Germinal center (tissue), 1 donor: ENCODE measurements at regions not wholly inside any gene's neighbourhood (a gene's known extent, or its start where the extent isn't known, plus 50 kb on each side); places are given as distances from the start of the nearest gene placed in this dataset.

Source experiments
- DNase-seq: peaks from one replicate; pipeline ENCODE4 v3.0.0; 2012; ENCODE audit warnings: mixed read lengths, low spot score

- no peak for DNase-seq
Observed at GRCh38 chr2:155792666-155793065, 539.9 kb downstream of the NR4A2 start.

DNA sequence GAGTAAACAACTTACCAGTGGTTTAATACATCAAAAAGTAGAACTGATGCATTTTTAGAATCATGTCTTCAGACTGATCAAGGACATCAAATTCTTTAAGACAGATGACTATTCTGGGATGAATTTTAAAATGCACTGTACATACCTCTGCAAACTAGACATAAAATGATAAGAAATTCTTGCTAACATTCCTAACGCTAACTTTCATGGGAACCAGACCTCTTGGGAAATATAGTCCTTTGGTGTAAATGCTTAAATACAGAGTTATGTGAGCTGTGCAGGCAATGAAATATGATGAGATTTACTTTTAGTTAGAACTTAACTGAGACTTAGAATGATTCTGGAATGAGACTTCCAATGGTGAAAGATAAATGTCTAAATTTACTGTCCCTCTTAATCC, 562.0 kb downstream of the NR4A2 start:
- no peak for DNase-seq

GRCh38 chr2:155766342-155767115, 566.0 kb downstream of the NR4A2 start:
- no peak for DNase-seq

GRCh38 chr2:155755481-155755880, 577.0 kb downstream of the NR4A2 start:
- DNase-seq = no peak

GRCh38 chr2:155748131-155748530, 584.4 kb downstream of the NR4A2 start:
- no peak for DNase-seq

DNA sequence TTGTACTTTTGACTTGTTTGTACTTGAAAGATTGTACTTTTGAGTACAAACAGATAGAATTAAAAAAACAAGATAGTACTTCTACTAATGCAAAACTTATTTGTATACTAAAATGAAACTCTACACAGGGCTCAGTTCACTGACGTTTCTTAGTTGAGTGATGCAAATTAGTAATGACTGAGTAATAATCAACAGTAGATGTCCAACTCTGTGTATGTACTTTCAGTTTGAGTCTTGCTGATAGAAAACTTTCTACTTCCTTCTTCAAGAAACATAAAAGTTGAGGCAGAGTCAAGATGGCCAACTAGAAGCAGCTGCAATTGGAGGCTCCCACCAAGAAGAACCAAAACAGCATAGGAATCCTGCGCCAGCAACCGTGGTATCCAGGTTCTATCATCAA, 585.0 kb downstream of the NR4A2 start:
- DNase-seq = no peak

DNA sequence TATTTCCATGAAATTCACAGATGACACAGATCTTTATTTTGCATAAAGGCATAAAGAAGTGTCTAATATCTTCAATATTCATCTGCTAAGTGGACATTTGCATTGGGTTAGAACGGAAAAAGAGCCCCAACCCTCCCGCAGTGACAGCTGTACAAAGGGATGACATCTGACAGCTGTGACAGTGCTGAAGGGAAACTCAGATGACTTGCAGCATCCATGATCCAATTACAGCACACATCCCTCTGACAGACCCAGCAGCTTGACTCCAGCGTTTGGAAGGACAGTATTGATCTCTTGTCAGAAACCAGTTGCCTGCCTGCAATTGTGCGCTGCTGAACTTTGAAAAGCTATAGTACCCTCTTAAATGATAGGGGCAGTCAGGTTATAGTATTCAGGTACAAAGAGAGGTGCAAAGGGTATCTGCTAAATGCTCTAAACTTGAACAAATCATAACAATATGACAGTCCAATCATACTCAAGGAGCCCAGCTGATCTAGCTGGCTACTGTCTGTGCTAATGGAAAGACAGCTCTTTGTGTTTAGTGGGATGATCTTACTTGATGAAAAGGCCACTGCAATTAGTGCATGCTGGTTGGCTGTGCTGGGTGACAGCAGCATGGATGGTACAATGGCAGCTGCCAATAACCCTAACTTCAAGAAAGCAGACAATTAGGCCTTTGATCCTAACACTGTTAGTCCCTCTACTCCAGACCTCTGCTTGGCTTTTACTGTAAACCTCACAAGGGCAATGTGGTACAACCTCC, 599.2 kb downstream of the NR4A2 start:
- DNase-seq = no peak

DNA sequence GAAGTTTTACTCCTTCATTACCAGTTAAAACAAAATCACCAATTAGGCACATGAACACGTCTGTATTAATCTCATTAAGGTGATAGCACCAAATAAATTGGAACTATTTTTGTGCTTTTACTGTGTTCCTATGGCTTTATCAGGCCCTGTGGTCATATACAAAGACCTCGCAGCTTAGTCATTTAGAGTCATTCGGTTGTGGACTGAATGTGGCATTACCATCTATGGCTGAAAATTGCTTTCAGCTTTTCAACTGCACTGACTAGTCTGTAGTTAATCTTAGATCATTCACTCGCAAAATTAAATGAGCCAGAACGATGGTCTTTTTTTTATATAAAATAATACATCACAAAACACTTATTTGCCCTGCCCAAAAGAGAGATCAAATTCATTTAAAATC, 601.7 kb downstream of the NR4A2 start:
- no peak for DNase-seq

DNA sequence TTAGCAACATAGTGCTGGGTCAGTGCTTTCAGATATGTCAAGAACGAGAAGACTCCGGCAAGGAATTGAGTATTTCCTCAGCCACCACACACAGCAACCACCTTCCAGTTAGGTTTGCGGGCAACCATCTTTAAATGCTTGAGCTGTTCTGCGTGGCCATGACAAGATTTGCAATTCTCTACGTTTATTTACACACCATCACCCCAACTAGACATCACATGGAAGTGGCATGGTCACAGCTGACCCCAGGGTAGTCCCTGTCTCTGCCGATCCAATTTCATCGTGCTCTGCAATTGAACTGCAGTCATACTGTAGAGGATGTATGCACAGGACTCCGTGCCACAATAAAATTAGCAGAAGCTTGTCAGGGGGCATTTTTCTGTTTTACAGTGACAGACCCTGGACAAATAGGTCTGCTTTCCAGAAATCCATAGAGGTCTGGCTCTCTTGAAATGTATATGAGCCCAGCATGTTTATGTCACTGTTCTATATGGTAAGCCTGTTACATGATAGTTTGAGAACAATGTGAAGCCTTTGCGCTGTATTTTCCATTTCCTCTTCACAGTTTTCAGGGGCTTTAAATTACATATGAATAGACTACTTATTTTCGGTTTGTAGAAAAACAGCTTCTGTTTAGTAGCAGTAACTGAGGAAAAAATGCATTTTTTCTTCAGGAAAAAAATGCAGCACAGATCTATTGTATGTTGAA, 605.2 kb downstream of the NR4A2 start:
- no peak for DNase-seq

- DNase-seq = no peak
Observed at GRCh38 chr2:155722290-155722689, 610.2 kb downstream of the NR4A2 start.

- no peak for DNase-seq
Observed at GRCh38 chr2:155715705-155716104, 616.8 kb downstream of the NR4A2 start.

DNA sequence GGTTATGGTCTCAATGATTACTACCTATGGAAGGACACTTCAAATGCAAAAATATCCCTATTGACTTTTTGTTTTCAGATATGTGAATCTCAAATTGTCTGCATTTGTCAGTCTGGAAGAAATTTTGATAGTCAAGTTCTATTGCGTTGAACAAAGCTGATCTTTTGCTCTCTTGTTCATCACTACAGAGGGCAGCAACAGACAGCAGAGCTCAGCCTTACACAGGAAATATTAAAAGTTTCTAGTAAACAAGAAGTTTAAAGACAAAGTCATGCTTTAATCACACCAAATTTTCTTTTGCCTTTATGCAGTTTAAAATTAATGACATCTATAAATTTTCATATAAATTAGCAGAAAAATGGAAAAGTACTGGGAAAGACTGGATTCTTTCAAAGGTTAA, 617.5 kb downstream of the NR4A2 start:
- no peak for DNase-seq

DNA sequence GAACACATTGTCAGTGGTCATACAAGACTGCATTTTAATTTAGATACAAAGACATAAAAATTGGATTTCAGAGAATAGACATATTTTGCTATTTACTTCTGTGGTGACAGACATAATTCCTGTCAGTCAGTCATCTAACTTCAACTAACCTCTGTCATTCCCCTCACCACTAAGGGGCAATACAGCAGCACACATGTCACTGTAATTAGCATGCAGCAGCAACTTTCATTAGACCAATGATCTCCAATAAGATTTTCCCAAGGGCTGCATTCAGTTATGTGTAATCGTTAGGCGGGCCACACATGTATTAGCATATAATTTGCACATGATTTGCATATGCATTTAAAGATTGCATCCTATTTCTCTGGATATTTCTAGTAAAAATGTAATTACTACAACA, 624.5 kb downstream of the NR4A2 start:
- no peak for DNase-seq

GRCh38 chr2:155703917-155704316, 628.6 kb downstream of the NR4A2 start:
- DNase-seq = no peak

GRCh38 chr2:155703048-155703447, 629.5 kb downstream of the NR4A2 start:
- no peak for DNase-seq

DNA sequence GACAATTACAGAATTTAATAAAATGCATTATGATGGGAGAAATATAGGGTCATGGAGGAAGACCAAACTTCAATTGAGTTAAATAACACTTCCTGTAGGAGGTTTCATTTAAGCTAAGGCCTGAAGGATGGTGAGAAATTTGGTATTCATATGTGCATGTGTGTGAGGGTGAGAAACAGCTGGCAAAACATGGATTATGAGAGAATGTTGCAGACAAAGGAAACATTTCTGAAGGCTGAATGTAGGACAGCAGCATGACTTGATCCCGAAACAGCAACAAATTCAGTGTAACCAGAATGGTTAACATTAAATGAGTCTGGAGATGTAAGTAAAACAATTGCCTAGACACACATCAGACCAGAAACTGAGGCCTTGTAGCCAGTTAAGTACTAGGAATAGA, 630.8 kb downstream of the NR4A2 start:
- DNase-seq = no peak

GRCh38 chr2:155696571-155696970, 636.0 kb downstream of the NR4A2 start:
- DNase-seq = no peak

DNA sequence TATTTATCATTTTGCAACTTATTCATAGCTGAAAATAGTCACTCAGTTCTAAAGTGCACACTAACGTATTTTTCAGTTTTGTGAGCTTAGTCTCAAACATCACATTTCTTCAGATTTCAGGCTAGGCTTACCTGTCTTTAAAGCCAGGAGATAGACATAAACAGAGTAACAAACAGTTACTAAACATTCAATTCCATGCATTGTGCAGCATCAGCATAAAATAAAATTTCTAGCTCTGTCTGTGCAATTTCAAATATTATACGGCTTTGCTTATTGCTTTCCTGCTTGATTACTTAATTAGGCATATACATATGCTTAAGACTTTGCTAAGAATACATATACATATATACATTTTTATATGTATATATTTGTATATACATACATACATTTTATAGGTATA, 637.0 kb downstream of the NR4A2 start:
- DNase-seq = no peak

DNA sequence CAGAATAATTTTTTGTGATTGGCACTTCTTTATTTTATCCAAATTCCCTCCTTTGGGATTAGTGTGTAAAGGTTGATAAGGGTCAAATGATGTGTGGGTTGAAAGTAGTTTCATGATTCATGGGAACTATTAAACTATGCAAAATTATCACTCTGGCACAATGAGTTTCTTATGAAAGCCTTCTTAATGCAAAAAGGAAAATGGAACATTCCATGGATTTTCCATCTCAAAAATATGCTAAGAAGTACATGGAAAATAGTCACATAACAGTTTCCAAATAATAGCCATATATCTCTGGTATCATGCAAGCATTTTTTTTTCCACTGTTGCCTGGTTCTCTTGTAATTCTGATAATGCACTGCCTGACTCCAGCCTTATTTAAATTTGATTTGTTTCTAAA, 639.7 kb downstream of the NR4A2 start:
- no peak for DNase-seq

GRCh38 chr2:155692106-155692505, 640.4 kb downstream of the NR4A2 start:
- DNase-seq = no peak

GRCh38 chr2:155690785-155691184, 641.7 kb downstream of the NR4A2 start:
- no peak for DNase-seq

DNA sequence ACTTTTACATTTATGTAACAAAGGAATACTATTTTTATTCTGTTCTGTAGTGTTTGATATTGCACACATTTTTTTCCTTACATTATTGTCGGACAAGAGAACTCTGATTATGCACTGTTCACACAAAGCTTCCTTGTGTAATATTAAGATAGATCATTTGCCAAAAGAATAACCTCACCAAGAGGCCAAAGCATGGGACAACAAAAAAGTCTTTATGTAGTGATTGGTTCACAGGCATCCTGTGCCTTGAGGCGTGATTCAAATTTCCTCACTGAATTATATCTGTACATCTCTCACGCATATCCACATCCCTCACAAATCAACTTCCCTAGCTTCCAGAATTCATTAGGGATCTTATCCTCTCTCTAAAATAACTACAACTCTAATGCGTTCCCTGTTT, 642.7 kb downstream of the NR4A2 start:
- no peak for DNase-seq

DNA sequence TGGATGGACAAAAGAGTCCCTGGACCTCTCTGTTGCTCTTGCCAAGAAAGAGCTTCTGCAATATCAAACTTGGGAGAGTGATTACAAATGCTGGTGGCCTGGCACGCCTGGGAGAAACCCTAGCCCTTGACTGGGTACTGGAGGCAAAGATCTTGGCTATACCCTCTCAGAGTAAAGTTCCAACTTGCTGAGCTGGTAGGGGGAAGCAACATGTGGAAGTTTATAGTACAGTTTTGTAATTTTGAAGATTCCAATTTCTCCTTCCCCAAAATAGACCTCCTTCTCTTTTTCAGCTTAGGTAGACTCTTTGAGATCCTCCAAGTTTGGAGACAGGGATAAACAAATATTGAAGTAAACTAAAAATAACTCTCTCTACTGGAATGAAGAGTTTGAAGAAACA, 645.3 kb downstream of the NR4A2 start:
- DNase-seq = no peak
